Amniotic epithelial cell (primary cell): ENCODE measurements at regions not wholly inside any gene's neighbourhood (a gene's known extent, or its start where the extent isn't known, plus 50 kb on each side); places are given as distances from the start of the nearest gene placed in this dataset.

ENCODE experiments used
- DNase-seq: peaks from one replicate; pipeline ENCODE4 v3.0.0-alpha.2; 2010; ENCODE audit warnings: low read depth

GRCh38 chr4:123990310-123990870 lies 593.8 kb downstream of the SPRY1 start:
- no peak for DNase-seq

GRCh38 chr4:123994917-123995316 lies 598.3 kb downstream of the SPRY1 start:
- no peak for DNase-seq

GRCh38 chr4:123995936-123996335 lies 599.3 kb downstream of the SPRY1 start:
- peak; percentile 95 for DNase-seq

GRCh38 chr4:123996718-123997510 lies 600.3 kb downstream of the SPRY1 start:
- no peak for DNase-seq

GRCh38 chr4:123997776-123998449 lies 601.3 kb downstream of the SPRY1 start:
- no peak for DNase-seq

- peak; percentile 31 for DNase-seq
Measured at GRCh38 chr4:124000233-124000632, 603.6 kb downstream of the SPRY1 start.

- DNase-seq = no peak
Measured at GRCh38 chr4:124015766-124016165, 619.2 kb downstream of the SPRY1 start.

- DNase-seq = no peak
Measured at GRCh38 chr4:124017185-124017785, 620.7 kb downstream of the SPRY1 start.

- peak; percentile 95 for DNase-seq
Measured at GRCh38 chr4:124018383-124019317, 622.1 kb downstream of the SPRY1 start.

GRCh38 chr4:124019749-124020549 lies 623.4 kb downstream of the SPRY1 start:
- DNase-seq = peak; percentile 34

GRCh38 chr4:124025000-124025399 lies 628.4 kb downstream of the SPRY1 start:
- DNase-seq = no peak

- DNase-seq = no peak
Measured at GRCh38 chr4:124025428-124025827, 628.8 kb downstream of the SPRY1 start.

- peak; percentile 85 for DNase-seq
Measured at GRCh38 chr4:124028182-124028581, 631.6 kb downstream of the SPRY1 start.

- no peak for DNase-seq
Measured at GRCh38 chr4:124030147-124030546, 633.6 kb downstream of the SPRY1 start.

- DNase-seq = no peak
Measured at GRCh38 chr4:124032035-124032434, 635.4 kb downstream of the SPRY1 start.

- DNase-seq = no peak
Measured at GRCh38 chr4:124035364-124036041, 638.9 kb downstream of the SPRY1 start.

GRCh38 chr4:124037236-124037635 lies 640.6 kb downstream of the SPRY1 start:
- no peak for DNase-seq

- DNase-seq = no peak
Measured at GRCh38 chr4:124044330-124044729, 647.7 kb downstream of the SPRY1 start.

GRCh38 chr4:124044867-124045266 lies 648.3 kb downstream of the SPRY1 start:
- DNase-seq = no peak

GRCh38 chr4:124046190-124046589 lies 649.6 kb downstream of the SPRY1 start:
- no peak for DNase-seq
